ENCODE measurements at regions not wholly inside any gene's neighbourhood (a gene's known extent, or its start where the extent isn't known, plus 50 kb on each side); places are given as distances from the start of the nearest gene placed in this dataset.

- no peaks in the 10 kb centered on the region for H3K27me3 ChIP-seq (replicated peaks in 1 of 4; ENCODE audit: control insufficient read depth in 3 of 4, extremely low read depth in 1 of 4, insufficient read depth in 3 of 4, low read length in 3 of 4)
- no peak overlapping the region for H2BK20ac ChIP-seq (ENCODE audit: low read length)
- H3K9ac ChIP-seq (replicated peaks in 1 of 4; ENCODE audit: extremely low read depth in 1 of 4, low read depth in 3 of 4, low read length in 3 of 4), result no peak overlapping the region
- no peak overlapping the region for H3K27ac ChIP-seq (ENCODE audit: low read depth, low read length)
- no peaks in the 10 kb centered on the region for H3K9me3 ChIP-seq (ENCODE audit: insufficient read depth in 2 of 2, low read depth in 1 of 2, low read length in 1 of 2)
- no peak overlapping the region for H4K8ac ChIP-seq (ENCODE audit: extremely low read depth, insufficient read depth, low read length)
- H4K5ac ChIP-seq (ENCODE audit: insufficient read length, low read depth, low read length), result no peak overlapping the region
- H3K4ac ChIP-seq (replicated peaks; ENCODE audit: insufficient read length, low read depth, low read length), result no peak overlapping the region
- H3K23me2 ChIP-seq (ENCODE audit: low read depth, low read length), result no peaks in the 10 kb centered on the region
- no peak overlapping the region for H3K18ac ChIP-seq (ENCODE audit: extremely low read depth, low read length)
- H3K79me2 ChIP-seq (ENCODE audit: control insufficient read depth in 1 of 2, insufficient read depth in 2 of 2, low read length in 2 of 2), result no peaks in the 10 kb centered on the region
- no peak overlapping the region for H2AK5ac ChIP-seq (ENCODE audit: low read depth, low read length)
- ChIA-PET CTCF (ENCODE audit: partially characterized antibody) (interaction anchor here (0.6 kb wide), 2 partner anchors 145 to 174 kb away, joined by 3 to 5 read pairs; no protein-coding TSS in a partner anchor), POLR2A (ENCODE audit: partially characterized antibody) (interaction anchor here (0.7 kb wide), 1 partner anchor 138 kb away, joined by 3 read pairs; no protein-coding TSS in a partner anchor)
- H3K4me2 ChIP-seq (ENCODE audit: insufficient read depth in 1 of 2, low read depth in 2 of 2, low read length in 2 of 2), result no peak overlapping the region
- H3K4me1 ChIP-seq (replicated peaks in 1 of 4; ENCODE audit: control insufficient read depth in 3 of 4, insufficient read depth in 4 of 4, low read length in 3 of 4), result peaks cover 10 to 15% (median 13%) of the 10 kb centered on the region in 4 experiments
- no peak overlapping the region for H2BK120ac ChIP-seq (replicated peaks; ENCODE audit: low read depth, low read length)
- H3K79me1 ChIP-seq (ENCODE audit: low read depth, low read length), result no peaks in the 10 kb centered on the region
- H2BK5ac ChIP-seq (ENCODE audit: low read depth, low read length), result no peak overlapping the region
- H3K4me3 ChIP-seq (ENCODE audit: extremely low read depth in 1 of 4, insufficient read depth in 2 of 4, low read depth in 3 of 4, low read length in 4 of 4), result no peak overlapping the region
- no peak overlapping the region for H2AFZ ChIP-seq (ENCODE audit: low read length)
- no peaks in the 10 kb centered on the region for H4K20me1 ChIP-seq (replicated peaks in 1 of 2; ENCODE audit: control insufficient read depth in 1 of 2, insufficient read depth in 2 of 2, low read length in 2 of 2)
- DNase-seq (ENCODE audit: low read depth in 1 of 2, low spot score in 2 of 2) (no peak), FAIRE-seq (no peak)
- no peak overlapping the region for H3K56ac ChIP-seq (replicated peaks; ENCODE audit: insufficient read length, low read depth, low read length)
- no peak overlapping the region for H2BK15ac ChIP-seq (ENCODE audit: low read length)
- H4K91ac ChIP-seq (replicated peaks; ENCODE audit: insufficient read length, low read length), result no peak overlapping the region
- no peaks in the 10 kb centered on the region for H3K36me3 ChIP-seq (ENCODE audit: control insufficient read depth in 2 of 4, insufficient read depth in 4 of 4, low read length in 3 of 4)
- WGBS, 2 experiments (ENCODE audit: extremely low coverage in 1 of 2, insufficient coverage in 1 of 2, insufficient read length in 1 of 2, insufficient replicate concordance in 2 of 2, low coverage in 1 of 2, low lambda C conversion rate in 2 of 2, missing lambda C conversion rate in 1 of 2), result 98% methylated on average over 3 of the region's 4 CpGs; no CpG with 5 or more reads in 1 of the 2 experiments
- H2BK12ac ChIP-seq (ENCODE audit: low read depth, low read length), result no peak overlapping the region
- no peak overlapping the region for H3K14ac ChIP-seq (ENCODE audit: insufficient read length)
- H3K23ac ChIP-seq (ENCODE audit: insufficient read length), result no peak overlapping the region
- no peak for TF ChIP-seq RXRA (IDR thresholded peaks at IDR 0.05; ENCODE audit: insufficient read depth, low read depth, low read length)
- TF ChIP-seq POLR2A (IDR thresholded peaks at IDR 0.05; ENCODE audit: control extremely low read depth in 1 of 2, low read depth in 2 of 2, low read length in 2 of 2), result no peak
- TF ChIP-seq SIX5 (IDR thresholded peaks at IDR 0.05; ENCODE audit: low read depth, low read length), result no peak
- TF ChIP-seq POU5F1 (IDR thresholded peaks at IDR 0.05; ENCODE audit: low read depth, low read length), result no peak
- no peak for TF ChIP-seq RBBP5 (IDR thresholded peaks at IDR 0.05; ENCODE audit: borderline replicate concordance, low read depth, low read length)
- TF ChIP-seq ASH2L (IDR thresholded peaks at IDR 0.05; ENCODE audit: low read length), result no peak
- no peak for TF ChIP-seq KDM4A (IDR thresholded peaks at IDR 0.05; ENCODE audit: low read depth, low read length, severe bottlenecking)
- TF ChIP-seq NANOG (IDR thresholded peaks at IDR 0.05; ENCODE audit: insufficient read depth, low read depth, low read length, poor library complexity, severe bottlenecking), result no peak
- no peak for TF ChIP-seq JUND (IDR thresholded peaks at IDR 0.05; ENCODE audit: low read length)
- no peak for TF ChIP-seq YY1 (IDR thresholded peaks at IDR 0.05; ENCODE audit: low read depth, low read length)
- no peak for TF ChIP-seq EP300 (IDR thresholded peaks at IDR 0.05; ENCODE audit: borderline replicate concordance in 1 of 2, low read depth in 2 of 2, low read length in 2 of 2)
- no peak for TF ChIP-seq CEBPB (IDR thresholded peaks at IDR 0.05; ENCODE audit: low read depth, low read length)
- no peak for TF ChIP-seq SIN3A (conservative IDR thresholded peaks at IDR 0.05 in 1 of 2, IDR thresholded peaks at IDR 0.05 in 1 of 2; ENCODE audit: low read depth in 1 of 2, low read length in 2 of 2)
- no peak for TF ChIP-seq NRF1 (IDR thresholded peaks at IDR 0.05; ENCODE audit: low read depth, low read length)
- TF ChIP-seq MAX (IDR thresholded peaks at IDR 0.05), result no peak
Measured at GRCh38 chr1:8163039-8163438, 136.9 kb upstream of the ERRFI1 start.

Measured in H1 (cell line).